ENCODE measurements at regions not wholly inside any gene's neighbourhood (a gene's known extent, or its start where the extent isn't known, plus 50 kb on each side); places are given as distances from the start of the nearest gene placed in this dataset.
A peak's percentile ranks its signal among the peaks of the same experiment; 100 is the strongest.

DNA sequence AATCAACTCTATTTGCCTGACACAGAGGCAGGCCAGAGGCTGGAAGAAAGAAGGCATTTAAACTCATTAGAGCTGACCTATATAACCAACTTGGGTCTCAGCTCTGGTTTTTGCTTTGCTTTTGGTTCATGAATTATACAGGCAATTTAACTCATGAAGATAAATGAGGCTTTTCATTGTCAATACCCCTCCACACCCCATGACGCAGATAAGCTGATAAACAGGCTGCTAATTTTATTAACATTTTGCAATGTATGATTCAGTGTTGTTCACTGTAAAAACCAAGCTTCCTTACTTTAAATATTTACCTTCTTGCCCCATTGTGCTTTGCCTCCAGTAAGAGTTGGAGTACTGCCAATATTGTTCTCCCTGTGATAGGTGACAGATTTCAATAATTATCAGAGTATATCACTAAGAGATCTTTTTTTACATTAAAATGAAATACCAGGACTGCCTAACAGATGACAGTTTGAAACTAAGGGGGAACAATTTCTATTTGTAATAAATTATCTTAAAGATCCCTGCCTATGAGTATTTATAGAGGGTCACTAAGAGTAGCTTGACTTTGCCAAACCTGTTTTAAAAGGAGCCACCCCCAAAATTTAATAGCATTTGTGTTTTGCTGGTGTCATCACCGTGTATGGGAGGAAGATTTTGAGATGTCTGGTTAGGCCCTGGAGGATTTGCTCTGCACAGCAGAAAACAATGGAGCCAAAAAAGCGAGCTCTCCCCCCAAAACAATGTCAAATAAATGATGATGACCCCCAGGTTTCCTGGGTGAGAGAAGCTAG lies 472.7 kb upstream of the NBEA start:
- Histone ChIP-seq H4K20me1 (replicated peaks; ENCODE audit: control insufficient read depth, extremely low read depth, insufficient read depth, low read length) (no peaks in the 10 kb centered on the region), H3K79me2 (ENCODE audit: control insufficient read depth, insufficient read depth, low read length) (no peaks in the 10 kb centered on the region), H3K4me1 (ENCODE audit: control insufficient read depth, extremely low read depth, insufficient read depth, low read length) (peaks cover 14% of the 10 kb centered on the region), H3K9ac (replicated peaks; ENCODE audit: extremely low read depth, insufficient read depth, low read length) (no peak overlapping the region), H3K9me3 (replicated peaks; ENCODE audit: control insufficient read depth, insufficient read depth, low read length) (no peaks in the 10 kb centered on the region), H3K9me1 (replicated peaks; ENCODE audit: control insufficient read depth, extremely low read depth, insufficient read depth, low read length) (no peaks in the 10 kb centered on the region), H2AFZ (ENCODE audit: low read depth, low read length) (peak overlapping the region; percentile 33), H3K4me3 (replicated peaks in 1 of 3; ENCODE audit: insufficient read depth in 1 of 3, low read depth in 1 of 3, low read length in 3 of 3) (no peak overlapping the region), H3K27ac (ENCODE audit: insufficient read depth, low read depth, low read length) (no peak overlapping the region), H3K27me3 (ENCODE audit: control insufficient read depth in 2 of 2, insufficient read depth in 2 of 2, low read length in 2 of 2) (no peaks in the 10 kb centered on the region), H3K4me2 (ENCODE audit: insufficient read depth, low read length) (no peak overlapping the region), H3K36me3 (ENCODE audit: control insufficient read depth in 2 of 2, extremely low read depth in 1 of 2, insufficient read depth in 2 of 2, low read length in 2 of 2) (no peaks in the 10 kb centered on the region)
- ChIA-PET CTCF (interaction anchor here (0.6 to 1.0 kb wide), 3 partner anchors 8 to 18 kb away, joined by 3 to 5 read pairs (median 4); no protein-coding TSS in a partner anchor), POLR2A (no interaction called here)
- TF ChIP-seq, protein P1, sequence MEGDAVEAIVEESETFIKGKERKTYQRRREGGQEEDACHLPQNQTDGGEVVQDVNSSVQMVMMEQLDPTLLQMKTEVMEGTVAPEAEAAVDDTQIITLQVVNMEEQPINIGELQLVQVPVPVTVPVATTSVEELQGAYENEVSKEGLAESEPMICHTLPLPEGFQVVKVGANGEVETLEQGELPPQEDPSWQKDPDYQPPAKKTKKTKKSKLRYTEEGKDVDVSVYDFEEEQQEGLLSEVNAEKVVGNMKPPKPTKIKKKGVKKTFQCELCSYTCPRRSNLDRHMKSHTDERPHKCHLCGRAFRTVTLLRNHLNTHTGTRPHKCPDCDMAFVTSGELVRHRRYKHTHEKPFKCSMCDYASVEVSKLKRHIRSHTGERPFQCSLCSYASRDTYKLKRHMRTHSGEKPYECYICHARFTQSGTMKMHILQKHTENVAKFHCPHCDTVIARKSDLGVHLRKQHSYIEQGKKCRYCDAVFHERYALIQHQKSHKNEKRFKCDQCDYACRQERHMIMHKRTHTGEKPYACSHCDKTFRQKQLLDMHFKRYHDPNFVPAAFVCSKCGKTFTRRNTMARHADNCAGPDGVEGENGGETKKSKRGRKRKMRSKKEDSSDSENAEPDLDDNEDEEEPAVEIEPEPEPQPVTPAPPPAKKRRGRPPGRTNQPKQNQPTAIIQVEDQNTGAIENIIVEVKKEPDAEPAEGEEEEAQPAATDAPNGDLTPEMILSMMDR (IDR thresholded peaks at IDR 0.05; ENCODE audit: extremely low read depth in 1 of 2, insufficient read depth in 1 of 2, low read depth in 1 of 2, low read length in 2 of 2) = no peak
- TF ChIP-seq FOS (IDR thresholded peaks at IDR 0.05; ENCODE audit: borderline replicate concordance, insufficient read depth, low read length) (peak; percentile 45), GATA2 (IDR thresholded peaks at IDR 0.05; ENCODE audit: insufficient read depth, insufficient read length, low read depth, low read length) (peak; percentile 69)
- intact Hi-C loops (cut with micrococcal nuclease) = no loop called here
- FAIRE-seq = no peak
- dilution Hi-C loops (cut with MboI; ENCODE audit: extremely low pct_ligation_motif_present, low sequenced_read_pairs) = no loop called here
- DNase-seq (ENCODE audit: low read depth, low spot score) = peak; percentile 76
- BruUV-seq (replicated peaks) = no TSS peak
